HCEC 1CT (cell line): ENCODE measurements at regions not wholly inside any gene's neighbourhood (a gene's known extent, or its start where the extent isn't known, plus 50 kb on each side); places are given as distances from the start of the nearest gene placed in this dataset.

Experiments used
- DNase-seq: peaks from one replicate; pipeline ENCODE4 v3.0.0-alpha.2; 2017

DNA sequence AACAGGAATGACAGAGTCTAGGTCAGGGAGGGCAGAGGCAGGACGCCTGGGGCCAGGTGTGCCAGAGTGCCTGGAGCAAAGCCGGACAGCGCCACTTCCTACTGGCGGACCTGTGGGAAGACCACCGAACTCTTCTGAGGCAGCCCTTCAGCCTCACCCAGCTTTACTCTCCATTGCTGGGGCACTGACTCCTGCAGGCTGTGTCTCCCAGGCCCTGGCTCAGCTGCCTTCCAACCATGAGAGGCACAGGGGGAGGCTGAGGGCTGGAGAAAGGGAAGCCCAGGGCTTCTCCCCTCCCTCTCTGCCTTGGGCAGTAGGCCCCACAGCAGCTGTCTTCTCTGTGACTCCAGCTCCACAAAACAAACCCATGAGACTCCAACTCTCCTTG, 139.6 kb upstream of the UNC5B start:
- no peak for DNase-seq

DNA sequence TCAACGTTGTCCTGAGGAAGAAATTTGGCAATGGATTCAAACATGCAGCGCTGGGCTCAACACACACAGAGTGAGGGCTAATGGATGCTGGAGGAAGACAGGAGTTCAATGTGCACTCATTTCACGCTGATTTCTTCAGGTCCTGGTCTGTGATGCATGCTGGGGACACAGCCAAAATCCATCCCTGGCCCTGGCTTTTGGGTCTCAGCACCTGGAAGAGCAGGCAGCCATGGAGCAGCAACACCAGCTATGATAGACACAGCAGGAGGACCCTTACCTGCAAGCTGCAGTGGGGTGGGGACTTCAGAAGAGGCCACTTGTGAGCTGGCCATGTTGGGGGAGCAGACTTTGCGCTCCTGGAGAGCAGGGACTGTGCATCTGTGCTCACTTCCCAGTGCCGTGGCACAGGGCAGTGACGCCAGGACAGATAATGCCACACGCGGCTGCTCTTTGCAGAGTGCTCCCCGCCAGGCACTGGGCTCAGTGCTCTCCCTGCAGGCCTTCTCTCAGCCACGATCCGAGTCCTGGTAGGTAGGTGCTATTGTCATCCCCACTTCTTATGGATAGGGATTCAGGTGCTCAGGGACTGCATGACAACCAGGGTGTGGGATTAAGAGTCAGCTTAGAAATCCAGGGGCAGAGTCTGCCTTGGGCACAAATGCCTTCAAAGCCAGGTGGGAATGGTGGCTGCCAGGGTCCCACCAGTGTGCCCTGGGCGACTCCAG, 138.8 kb upstream of the UNC5B start:
- no peak for DNase-seq

DNA sequence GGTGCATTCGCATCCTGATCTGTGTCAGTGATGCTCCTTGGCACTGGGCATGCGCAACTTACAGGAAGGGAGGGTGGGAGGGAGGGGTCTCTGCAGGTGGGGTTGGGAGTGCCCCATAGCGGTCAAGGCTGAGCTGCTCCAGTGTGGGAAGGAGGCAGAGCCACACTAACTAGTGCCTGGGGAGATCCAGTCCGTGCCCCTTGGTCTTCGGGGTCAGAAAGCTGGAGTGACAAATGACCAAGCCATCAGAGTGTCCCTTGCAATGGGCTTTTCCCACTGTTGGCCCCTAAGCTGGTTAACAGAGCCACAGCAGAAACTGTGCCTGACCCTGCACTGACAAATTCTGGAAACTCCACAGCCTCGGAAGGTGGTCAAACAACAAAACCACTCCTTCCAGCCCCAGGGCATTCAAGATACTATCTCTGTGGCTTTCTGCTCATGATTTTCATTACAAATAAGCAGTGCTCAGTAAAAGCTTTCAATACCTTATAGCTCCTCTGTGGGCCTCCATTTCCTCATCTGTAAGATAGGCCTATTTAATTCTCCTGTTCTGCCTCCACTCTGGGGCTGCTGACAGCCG, 138.1 kb upstream of the UNC5B start:
- no peak for DNase-seq

DNA sequence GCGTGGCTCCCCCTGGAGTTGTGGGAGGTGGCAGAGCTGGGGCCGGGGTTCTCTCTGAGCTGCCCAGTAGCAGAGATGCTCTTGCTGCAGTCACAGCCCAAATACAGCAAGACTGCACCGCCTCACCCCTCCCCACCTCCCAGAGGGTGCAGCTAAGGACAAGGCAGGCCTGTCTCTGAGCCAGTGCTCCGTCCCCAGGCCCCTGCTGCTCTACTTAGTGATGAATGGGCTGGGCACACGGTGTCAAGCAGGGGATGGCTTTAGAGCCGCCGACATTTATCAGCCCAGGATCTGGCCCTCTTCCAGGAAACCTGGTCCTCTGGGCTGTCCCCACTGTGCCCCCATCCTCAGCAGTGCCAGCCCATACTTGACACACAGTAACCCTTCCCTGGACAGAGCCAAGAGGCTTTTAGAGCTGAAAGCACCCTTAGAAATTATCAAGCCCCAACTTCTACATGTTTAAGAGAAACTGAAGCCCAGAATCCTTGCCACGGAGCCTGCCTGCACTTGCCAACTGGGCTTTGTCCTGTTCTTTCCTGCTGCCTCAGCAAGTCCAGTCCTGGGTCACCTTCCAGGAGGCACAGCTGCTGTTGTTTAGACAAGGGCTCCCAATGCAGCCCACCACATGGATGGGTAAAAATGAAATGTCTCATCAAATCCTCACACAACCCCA, 137.1 kb upstream of the UNC5B start:
- no peak for DNase-seq

DNA sequence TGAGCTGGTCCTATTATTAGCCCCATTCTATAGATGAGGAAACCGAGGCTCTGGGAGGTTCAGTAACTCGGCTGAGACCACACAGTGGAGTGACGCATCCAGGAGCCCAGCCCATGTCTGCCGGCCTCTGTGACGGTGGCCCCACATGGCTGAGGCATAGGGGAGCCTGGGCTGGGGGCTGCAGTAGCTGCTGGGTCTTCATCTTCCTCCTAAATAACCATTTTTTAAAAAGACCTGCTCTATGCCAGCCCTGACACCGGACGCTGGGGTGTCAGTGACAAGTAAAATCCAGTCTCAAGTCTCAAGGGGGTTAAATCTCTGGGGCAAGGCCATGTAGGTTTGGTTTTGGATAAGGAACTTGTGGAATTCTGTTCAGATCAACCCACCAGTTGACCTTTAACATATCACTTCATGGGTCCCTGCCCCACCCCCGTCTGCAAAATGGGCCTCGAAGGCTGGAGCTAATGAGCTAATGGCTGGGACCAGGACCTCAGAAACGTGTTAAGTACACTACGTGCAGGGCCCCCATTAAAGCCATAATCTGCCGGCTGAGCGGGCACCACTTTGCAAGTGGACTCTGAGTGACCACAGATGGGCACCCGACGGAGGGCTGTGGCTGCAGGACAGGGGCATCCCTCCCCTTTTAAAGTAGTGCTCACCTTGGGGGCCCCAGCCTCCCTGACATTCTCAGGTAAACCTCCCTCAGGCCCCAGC, 136.5 kb upstream of the UNC5B start:
- no peak for DNase-seq

DNA sequence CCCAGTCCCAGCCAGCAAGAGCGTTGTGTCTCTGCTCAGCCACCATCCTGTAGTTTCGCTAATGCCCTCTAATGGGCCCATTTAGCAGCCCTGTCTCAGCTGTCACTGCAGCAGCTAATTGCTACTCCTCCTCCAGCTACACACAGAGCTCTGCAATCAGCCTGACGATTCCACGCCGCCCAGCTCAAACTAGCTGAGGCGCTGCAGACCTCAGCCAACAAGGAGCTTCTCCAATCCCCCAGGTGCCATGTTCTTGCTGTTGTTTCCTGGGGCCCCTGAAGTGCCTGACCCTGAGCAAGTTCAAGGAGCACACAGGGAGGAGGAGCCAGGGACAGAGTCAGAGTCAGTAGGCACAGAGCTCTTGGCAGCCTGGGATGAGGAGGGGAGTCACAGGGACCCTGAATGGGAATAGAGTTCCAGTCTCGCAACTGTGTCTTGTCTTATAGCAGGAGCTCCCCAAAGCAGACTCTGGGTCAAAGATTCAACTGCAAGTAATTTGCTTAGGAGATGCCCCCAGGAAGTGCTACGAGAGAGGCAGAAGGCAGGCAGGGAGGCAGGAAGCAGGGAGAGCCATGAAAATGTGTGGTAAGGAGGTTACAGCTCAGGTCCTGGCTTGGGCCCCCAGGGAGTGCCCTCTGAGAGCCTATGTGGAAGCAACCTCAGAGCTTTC, 135.8 kb upstream of the UNC5B start:
- no peak for DNase-seq

DNA sequence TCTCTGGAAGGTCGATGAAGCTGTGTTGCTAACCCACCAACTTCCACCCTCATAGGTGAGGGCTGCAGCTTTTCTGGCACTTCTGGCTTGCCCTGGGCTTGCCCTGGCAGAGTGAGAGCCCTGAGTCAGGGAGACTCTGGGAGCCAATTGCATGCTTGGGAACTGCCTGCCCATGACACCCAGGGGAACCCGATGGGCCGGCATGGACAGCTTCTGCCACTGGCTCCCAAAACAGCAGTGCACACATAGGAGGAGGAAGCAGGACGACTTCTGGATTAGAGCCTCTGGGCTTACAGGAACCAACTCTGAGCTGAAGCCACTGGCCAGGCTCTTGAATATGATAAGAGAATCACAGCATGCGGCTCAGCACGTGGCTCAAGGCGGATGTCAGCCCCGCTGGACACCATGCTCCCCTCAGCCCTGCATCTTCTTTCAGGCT, 135.2 kb upstream of the UNC5B start:
- DNase-seq = no peak

DNA sequence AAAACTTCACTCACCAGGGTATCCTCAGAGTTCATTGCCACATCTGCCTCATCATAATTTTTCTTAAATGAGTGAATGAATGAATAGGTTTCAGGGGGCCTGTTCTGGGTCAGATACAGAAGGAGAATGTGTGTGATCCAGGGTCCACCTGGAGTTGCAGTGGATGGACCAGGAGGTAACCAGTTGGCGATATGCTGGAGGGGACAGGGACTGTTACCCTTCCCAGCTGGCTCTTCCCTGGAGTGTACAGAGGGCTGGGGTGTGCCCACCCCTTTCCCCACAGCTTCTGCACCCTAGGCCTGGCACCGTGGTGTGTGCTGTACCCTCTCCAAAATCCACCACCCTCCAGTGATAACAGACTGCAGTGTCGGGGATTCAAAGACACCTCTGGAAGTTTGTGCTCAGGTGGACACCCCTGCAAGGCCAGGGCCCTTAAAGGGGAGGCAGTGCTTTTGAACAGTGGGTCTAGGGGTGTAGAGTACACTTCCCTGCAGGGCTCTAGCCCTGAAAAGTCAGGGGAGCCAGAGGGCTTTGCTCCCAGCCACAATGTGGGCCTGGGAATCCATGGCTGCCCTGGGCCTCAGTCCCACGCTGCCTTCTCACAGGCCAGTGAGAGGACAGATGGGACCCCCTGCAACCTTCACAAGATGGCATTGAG, 134.4 kb upstream of the UNC5B start:
- DNase-seq = no peak

DNA sequence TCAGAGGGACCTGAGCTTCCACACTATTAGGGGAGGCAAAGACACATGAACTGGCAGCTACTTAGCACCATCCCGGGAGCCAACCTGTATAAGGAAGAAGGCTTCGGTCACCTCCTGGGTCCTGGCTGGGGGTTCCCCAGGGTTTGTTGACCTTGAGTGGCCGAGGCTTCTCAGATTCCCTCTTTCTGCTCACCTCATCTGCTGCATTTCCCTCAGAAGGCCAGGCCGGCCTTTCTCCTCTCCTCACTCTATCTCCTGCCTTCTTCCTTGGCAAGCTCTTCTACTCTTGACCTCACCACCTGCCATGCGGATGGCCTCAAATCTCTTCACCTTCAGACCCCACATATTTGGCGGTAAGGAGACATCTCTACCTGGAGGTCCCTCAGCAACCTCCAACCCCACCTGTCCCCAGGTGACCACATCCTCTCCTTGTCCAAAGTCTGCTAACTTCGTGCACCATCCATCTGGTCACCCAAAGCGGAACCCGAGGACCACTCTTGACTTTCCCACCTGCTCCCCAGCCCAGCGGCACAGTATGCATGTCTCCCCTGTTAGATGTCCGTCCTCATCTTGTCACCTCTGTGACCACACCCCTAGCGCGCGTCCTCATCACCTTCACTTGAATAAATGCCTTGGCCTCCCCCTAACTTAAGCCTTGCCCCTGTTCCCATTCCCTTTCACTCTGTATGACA, 133.8 kb upstream of the UNC5B start:
- DNase-seq = no peak

DNA sequence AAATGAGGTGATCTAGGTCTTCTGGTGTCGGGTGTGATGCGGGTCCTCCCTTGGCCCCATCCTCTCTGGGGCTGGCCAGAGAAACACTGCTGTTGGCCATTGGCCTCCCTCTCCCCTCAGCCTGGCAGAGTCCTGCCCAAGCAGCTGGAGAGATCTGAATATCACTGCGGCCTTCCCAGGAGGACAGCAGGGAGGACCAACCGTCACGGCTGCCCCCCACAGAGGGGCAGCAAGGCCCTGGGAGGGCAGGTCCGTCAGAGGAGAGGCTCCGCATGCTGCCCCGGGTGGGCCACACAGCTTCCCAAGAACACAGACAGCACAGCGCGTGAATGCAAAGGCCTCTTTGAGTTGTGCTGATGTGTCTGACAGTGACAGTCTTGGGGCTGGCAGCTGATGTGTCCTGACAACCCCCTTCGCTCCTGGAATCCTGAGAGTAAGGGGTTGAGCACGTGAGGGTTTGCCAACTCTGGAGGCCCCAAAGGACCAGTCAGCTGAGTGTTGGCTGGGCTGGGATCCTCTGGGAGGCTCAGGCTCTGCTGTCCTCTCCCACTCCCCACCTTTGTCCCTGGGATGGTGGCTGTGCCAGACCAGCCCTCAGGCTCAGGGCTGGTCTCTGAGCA, 132.5 kb upstream of the UNC5B start:
- no peak for DNase-seq

DNA sequence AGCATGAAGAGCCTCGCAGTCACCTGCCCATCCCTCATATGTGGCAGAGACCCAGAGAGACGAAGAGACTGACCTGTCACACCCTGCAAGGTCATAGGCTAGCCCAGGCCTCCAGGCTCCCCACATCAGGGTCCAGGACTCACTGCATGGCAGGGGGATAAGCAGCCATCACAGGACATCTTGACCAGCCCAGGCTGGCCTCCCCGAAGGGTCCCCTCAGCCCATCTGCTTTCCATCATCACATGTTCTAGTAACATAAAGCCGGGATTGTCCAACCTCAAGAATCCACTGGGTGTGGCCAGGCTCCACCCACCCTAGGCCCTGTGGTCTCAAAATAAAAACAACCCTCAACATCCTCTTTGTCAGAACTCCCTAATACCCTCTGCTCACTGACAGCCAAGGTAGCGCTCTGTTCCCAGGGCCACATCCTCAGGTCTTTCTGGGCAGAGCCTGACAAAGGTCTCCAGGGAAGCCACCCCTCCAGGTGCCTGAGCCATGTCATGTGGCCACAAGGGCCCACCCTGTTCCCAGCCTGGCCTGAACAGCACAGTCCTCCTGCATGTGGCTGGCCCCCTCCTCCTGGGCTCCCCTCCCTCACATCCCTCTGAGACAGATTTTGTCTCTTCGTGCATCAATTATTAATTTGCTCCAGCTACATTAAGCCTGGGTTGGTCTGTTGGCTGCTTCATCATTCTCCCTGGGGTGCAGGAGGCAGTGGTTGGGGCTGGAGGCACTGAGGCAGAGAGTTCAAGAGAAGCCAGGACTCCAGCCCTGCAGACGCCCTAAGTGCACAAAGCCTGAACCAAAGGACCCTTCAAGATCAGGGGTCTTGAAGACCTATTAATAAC, 131.8 kb upstream of the UNC5B start:
- no peak for DNase-seq

DNA sequence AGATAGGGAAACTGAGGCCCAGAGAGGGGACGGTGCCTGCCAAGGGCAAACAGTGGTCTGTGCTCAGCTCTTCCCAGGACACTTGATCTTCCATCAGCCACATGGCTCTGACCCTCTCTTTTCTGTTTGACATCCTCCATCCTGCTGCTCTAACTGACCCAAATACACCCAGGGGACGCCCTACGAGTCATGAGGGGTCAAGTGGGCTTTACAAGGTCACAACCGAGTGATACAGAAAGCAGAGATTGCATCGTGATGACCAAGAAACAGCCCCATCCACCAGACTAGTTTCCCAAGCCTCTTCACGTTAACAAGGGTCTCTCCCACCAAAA, 131.2 kb upstream of the UNC5B start:
- no peak for DNase-seq

DNA sequence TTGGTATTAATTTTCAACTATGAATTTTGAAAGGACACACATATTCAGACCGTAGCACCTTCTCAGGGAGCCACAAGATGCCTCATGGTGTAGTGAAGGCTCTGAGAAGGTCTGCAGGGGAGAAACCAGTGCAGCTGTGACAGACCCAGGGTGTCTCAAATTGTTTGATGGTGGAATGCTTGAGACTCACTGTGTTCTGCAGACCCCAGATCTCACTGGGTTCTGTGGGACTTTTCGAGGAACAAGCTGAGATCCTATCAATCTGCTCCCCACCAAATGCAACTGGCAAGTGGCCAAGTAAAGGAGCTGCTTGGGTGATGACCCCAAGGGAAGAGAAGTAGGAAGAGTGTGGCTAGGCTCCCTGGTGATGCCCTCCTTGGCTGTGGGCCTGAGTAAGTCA, 130.5 kb upstream of the UNC5B start:
- DNase-seq = no peak

DNA sequence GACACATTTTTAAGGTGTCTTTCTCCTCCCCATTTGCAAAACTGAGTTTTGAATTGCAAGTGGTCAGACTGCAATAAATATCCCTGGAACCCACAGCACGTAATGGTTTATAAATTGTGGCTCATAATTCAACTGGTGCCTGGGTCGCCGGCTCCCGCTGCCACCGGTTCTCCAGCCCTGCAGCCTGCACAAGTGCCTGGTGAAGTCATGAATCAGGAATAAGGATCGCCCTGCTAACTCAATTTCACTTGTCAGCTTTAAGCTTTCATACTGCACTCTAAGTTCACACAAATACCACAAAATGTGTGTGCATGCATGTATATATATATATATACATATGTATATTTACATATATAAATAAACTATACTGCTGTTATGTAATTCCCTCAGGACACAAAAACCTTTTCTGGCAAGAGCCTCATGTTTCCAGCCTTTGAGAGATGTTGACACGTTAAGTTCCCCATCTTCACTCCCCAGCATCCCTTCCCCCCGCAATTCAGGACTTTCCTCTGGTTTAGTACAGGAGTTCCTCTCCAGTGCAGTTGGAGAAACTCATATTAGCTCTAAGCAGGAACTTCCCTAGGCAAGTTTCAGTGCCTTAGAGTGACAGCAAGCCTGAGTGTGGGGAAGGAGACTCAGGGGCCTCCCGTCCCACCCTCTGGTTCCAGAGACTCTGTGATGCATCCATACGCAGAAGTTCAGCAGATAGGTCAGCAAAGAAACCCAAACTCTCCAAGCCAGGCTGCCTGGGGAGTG, 129.2 kb upstream of the UNC5B start:
- no peak for DNase-seq

DNA sequence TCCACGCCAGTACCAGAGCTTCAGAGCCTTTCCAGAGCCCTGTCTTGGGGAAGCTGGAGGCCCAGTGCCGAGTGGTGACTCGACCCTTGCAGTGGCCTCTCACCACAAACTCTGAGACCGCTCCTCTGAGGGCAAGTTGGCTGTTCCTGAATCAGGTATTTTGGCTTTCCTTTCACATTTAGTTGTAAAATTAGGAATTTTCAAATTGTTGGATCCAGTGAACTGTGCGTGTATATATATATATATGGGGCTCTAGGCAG, 128.7 kb upstream of the UNC5B start:
- DNase-seq = no peak

DNA sequence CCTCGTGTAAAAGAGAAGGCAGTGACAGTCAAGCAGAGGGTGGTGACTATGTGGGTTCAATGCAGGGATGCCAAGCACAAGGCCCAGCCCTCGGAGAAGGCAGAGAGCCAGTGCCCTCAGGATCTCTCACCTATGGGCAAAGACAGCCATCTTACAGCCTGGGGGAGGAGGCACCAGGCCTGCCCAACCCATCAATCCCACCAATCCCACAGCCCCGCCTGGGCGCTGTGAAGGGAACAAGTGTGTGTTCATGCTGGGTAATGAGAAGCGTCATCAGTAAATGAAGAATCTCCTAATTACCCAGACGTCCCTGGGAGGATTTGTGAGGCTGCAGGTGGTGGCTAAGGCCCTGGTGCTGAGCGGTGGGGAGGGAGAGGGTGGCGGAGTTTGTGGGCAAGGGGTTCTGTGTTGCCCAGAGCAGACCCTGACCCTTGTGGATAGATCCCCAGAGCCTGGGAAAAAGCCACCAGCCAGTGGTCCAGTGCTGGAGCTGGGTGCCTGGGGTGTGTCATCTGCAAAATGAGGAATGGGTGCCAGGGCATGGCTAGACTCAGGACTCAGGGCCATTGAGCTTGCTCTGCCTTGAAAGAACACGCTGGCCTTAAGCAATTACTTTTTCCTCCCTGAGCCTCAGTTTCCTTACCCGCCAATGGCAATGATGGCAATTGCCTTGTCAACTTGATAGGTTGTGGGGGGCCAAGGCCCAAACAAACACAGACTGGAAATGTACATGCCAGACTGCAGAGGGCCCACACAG, 128.1 kb upstream of the UNC5B start:
- no peak for DNase-seq

DNA sequence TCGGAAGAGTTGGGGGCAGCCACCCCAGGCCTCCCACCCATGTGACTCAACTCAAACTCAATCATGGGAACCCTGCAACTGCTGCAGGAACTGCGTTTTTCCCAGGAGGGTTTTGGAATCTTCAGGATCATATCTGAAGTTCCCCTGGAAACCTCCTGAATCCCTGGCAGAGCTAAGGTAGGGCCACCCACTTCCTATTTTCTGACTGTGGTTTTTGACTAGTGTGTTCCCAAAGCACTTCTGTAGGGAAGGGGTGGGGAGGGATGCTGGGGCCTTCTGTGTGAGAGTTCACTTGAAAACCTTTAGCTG, 127.6 kb upstream of the UNC5B start:
- DNase-seq = no peak

DNA sequence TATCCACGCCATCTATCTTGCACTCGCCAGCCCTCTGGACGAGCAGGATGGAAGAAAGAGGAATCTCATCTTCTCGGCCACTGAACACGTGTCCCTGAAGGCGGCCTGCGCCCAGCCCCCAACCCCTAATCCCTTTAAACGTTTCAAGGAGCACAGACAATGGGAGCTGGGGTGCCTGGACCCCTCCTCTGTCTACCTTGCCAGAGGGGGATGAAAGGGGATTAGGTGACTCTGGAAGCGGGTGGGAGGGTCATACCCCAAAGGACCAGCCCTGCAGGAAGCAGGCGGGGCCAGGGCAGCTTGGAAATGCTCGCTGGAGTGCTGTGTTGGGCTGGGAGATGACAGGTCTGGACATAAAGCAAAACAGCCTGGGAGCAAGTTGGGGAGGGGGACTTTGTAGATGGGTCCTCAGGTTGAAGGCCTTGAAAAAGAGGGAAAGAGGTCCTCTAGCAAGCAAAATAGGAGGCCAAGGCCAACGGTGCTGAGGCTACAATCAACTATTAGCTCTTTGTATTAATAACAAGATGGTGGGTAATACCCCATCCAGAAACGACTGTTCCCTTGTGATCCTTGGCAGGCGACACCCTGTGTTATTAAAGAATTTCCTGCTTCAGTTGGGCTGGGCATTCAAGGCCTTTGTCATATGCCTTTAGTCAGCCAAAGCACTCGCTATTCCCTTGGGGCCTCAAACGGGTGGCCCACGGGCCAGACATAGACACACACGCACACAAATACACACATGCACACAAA, 126.5 kb upstream of the UNC5B start:
- no peak for DNase-seq
